Karpas-422 (cell line): ENCODE measurements at regions not wholly inside any gene's neighbourhood (a gene's known extent, or its start where the extent isn't known, plus 50 kb on each side); places are given as distances from the start of the nearest gene placed in this dataset.

ENCODE experiments used
- DNase-seq: peaks from one replicate; pipeline ENCODE4 v3.0.0-alpha.2; 2015
- H2AFZ ChIP-seq: fragments of 200-600 bp; sonication (generic); 2 replicates; pipeline ENCODE4 v1.6.1; 2014; ENCODE audit warnings: antibody characterized with exemption, low read length, mixed read lengths
- H3K27ac ChIP-seq: fragments of 200-600 bp; sonication (generic); 2 replicates; pipeline ENCODE4 v1.5.1; 2014; ENCODE audit warnings: mild to moderate bottlenecking, low read length, moderate library complexity
- H3K27me3 ChIP-seq: fragments of 200-600 bp; sonication (generic); 2 replicates; pipeline ENCODE4 v1.6.1; 2014; ENCODE audit warnings: low read length, mixed read lengths
- H3K36me3 ChIP-seq: fragments of 200-600 bp; sonication (generic); 2 replicates; pipeline ENCODE4 v1.6.1; 2014; ENCODE audit warnings: low read length, mixed read lengths; ENCODE audit not compliant: insufficient read depth
- H3K4me1 ChIP-seq: fragments of 200-600 bp; sonication (generic); 2 replicates; pipeline ENCODE4 v1.6.1; 2014; ENCODE audit warnings: mild to moderate bottlenecking, low read length, mixed read lengths
- H3K4me2 ChIP-seq: fragments of 200-600 bp; sonication (generic); 2 replicates; pipeline ENCODE4 v1.6.1; 2014; ENCODE audit warnings: low read length, low read depth, mild to moderate bottlenecking; ENCODE audit not compliant: poor library complexity, severe bottlenecking
- H3K4me3 ChIP-seq: fragments of 200-600 bp; sonication (generic); 2 replicates; pipeline ENCODE4 v1.5.1; 2014; ENCODE audit warnings: mild to moderate bottlenecking, antibody characterized with exemption, low read length, mixed read lengths
- H3K79me2 ChIP-seq: fragments of 200-600 bp; sonication (generic); 2 replicates; pipeline ENCODE4 v1.6.1; 2014; ENCODE audit warnings: mild to moderate bottlenecking, low read length, mixed read lengths
- H3K9ac ChIP-seq: fragments of 200-600 bp; sonication (generic); 2 replicates; pipeline ENCODE4 v1.6.0; 2014; ENCODE audit warnings: low read length
- H3K9me2 ChIP-seq: fragments of 200-600 bp; sonication (generic), shearing (Covaris generic); replicated peaks from 2 replicates; pipeline ENCODE4 v1.6.0; 2014; ENCODE audit warnings: mild to moderate bottlenecking, low read length, moderate library complexity; ENCODE audit not compliant: insufficient read depth
- H3K9me3 ChIP-seq: fragments of 300-700, 200-600 bp; sonication (generic); 2 replicates; pipeline ENCODE4 v1.6.1; 2014; ENCODE audit warnings: low read length, mixed read lengths
- H4K20me1 ChIP-seq: fragments of 200-600 bp; sonication (generic); 2 replicates; pipeline ENCODE4 v1.6.1; 2014; ENCODE audit warnings: mild to moderate bottlenecking, antibody characterized with exemption, low read length, low read depth; ENCODE audit not compliant: insufficient read depth

DNA sequence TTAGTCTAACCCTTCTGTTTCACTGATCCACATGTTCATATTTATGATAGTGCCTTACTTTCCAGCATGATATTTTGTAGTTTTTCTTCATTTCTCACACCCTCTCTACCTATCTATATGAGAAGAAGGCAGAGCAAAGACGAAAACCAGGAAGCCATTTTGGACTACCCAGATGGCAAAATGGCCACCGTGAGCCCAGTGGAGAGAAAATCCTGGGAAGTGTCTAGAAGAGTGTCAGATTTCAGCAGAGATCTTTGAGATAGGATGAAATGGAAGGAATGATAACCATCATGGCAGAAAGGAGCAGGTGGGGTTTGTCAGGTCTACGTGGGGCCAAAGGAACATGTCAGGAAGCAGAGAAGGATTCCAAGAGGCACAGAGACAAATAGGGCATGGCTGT lies 84.0 kb upstream of the MYCN start:
- H3K4me1 ChIP-seq: no peaks in the 10 kb centered on the region
- no peak overlapping the region for H2AFZ ChIP-seq
- no peaks in the 10 kb centered on the region for H3K36me3 ChIP-seq
- H3K4me3 ChIP-seq: no peak overlapping the region
- no peak overlapping the region for H3K4me2 ChIP-seq
- DNase-seq: no peak
- H3K9me3 ChIP-seq: no peaks in the 10 kb centered on the region
- no peaks in the 10 kb centered on the region for H3K27me3 ChIP-seq
- H3K79me2 ChIP-seq: no peaks in the 10 kb centered on the region
- H3K9ac ChIP-seq: no peak overlapping the region
- no peaks in the 10 kb centered on the region for H3K9me2 ChIP-seq
- no peak overlapping the region for H3K27ac ChIP-seq
- no peaks in the 10 kb centered on the region for H4K20me1 ChIP-seq

- Histone ChIP-seq H3K9ac (no peak overlapping the region), H3K4me2 (no peak overlapping the region), H3K4me1 (no peaks in the 10 kb centered on the region), H3K79me2 (no peaks in the 10 kb centered on the region), H3K27me3 (no peaks in the 10 kb centered on the region), H3K36me3 (no peaks in the 10 kb centered on the region), H3K9me3 (no peaks in the 10 kb centered on the region), H2AFZ (no peak overlapping the region), H4K20me1 (no peaks in the 10 kb centered on the region), H3K4me3 (no peak overlapping the region), H3K9me2 (no peaks in the 10 kb centered on the region), H3K27ac (no peak overlapping the region)
- DNase-seq: no peak
These were observed 81.9 kb upstream of the MYCN start for GRCh38 chr2:15858466-15858865.

- no peak overlapping the region for H3K4me2 ChIP-seq
- H3K9me3 ChIP-seq: no peaks in the 10 kb centered on the region
- H3K4me1 ChIP-seq: no peaks in the 10 kb centered on the region
- H4K20me1 ChIP-seq: no peaks in the 10 kb centered on the region
- no peak overlapping the region for H2AFZ ChIP-seq
- no peak overlapping the region for H3K9ac ChIP-seq
- no peaks in the 10 kb centered on the region for H3K9me2 ChIP-seq
- H3K79me2 ChIP-seq: no peaks in the 10 kb centered on the region
- H3K4me3 ChIP-seq: no peak overlapping the region
- DNase-seq: no peak
- H3K27ac ChIP-seq: no peak overlapping the region
- no peaks in the 10 kb centered on the region for H3K27me3 ChIP-seq
- H3K36me3 ChIP-seq: no peaks in the 10 kb centered on the region
These were observed 80.2 kb upstream of the MYCN start for GRCh38 chr2:15860051-15860663.

- no peak overlapping the region for H3K27ac ChIP-seq
- no peaks in the 10 kb centered on the region for H3K79me2 ChIP-seq
- H4K20me1 ChIP-seq: no peaks in the 10 kb centered on the region
- H3K4me2 ChIP-seq: no peak overlapping the region
- H3K9ac ChIP-seq: no peak overlapping the region
- no peaks in the 10 kb centered on the region for H3K27me3 ChIP-seq
- no peak for DNase-seq
- H3K4me3 ChIP-seq: no peak overlapping the region
- no peaks in the 10 kb centered on the region for H3K9me3 ChIP-seq
- H3K4me1 ChIP-seq: no peaks in the 10 kb centered on the region
- H3K36me3 ChIP-seq: no peaks in the 10 kb centered on the region
- no peaks in the 10 kb centered on the region for H3K9me2 ChIP-seq
- H2AFZ ChIP-seq: no peak overlapping the region
These were observed 79.6 kb upstream of the MYCN start for GRCh38 chr2:15860760-15861159.

GRCh38 chr2:15861172-15861822 lies 79.1 kb upstream of the MYCN start:
- Histone ChIP-seq H3K36me3 (no peaks in the 10 kb centered on the region), H3K9ac (no peak overlapping the region), H3K4me3 (no peak overlapping the region), H3K27me3 (no peaks in the 10 kb centered on the region), H3K9me3 (no peaks in the 10 kb centered on the region), H3K4me2 (no peak overlapping the region), H3K79me2 (no peaks in the 10 kb centered on the region), H3K4me1 (no peaks in the 10 kb centered on the region), H2AFZ (no peak overlapping the region), H4K20me1 (no peaks in the 10 kb centered on the region), H3K9me2 (no peaks in the 10 kb centered on the region), H3K27ac (no peak overlapping the region)
- DNase-seq: no peak

DNA sequence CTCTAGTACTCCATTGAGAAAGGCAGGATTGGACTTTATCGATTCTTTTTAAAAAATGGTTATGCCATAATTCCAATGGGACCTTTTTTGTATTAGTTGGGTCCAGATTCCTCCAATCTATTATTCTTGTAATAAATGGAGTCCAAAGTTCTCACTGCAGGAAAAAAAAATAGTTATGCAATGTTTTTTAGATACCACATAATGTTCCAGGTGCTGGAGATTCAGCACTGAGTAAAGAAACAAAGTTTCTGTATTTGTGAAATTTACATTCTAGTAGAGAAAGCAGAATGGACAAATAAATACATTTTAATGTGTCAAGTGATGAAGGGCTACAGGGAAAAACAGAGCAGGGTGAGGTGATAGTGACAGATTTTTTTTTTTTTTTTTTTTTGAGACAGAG lies 78.5 kb upstream of the MYCN start:
- H3K27ac ChIP-seq: no peak overlapping the region
- no peaks in the 10 kb centered on the region for H3K79me2 ChIP-seq

DNA sequence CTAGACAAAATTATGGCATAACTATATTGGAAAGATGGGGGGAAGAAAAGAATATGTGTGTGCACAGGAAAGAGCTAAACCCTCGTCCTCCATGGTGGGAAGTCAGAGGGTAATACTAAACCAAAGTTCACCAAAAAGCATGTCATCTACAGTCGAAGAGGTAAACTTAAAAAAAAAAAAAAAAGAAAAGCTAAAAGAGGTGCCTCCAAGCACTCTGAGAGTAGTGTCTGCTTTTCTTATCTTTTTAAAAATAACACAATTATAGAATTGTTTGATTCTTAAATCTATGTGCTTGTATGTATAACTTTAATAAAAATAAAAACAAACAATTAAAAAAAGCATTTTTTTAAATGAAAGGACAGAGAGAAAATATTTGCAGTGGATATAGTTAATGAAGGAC lies 77.3 kb upstream of the MYCN start:
- H3K4me3 ChIP-seq: no peak overlapping the region
- no peak overlapping the region for H3K27ac ChIP-seq
- no peaks in the 10 kb centered on the region for H3K36me3 ChIP-seq
- no peaks in the 10 kb centered on the region for H3K9me3 ChIP-seq
- no peaks in the 10 kb centered on the region for H3K27me3 ChIP-seq
- no peak overlapping the region for H2AFZ ChIP-seq
- no peaks in the 10 kb centered on the region for H3K9me2 ChIP-seq
- no peaks in the 10 kb centered on the region for H3K4me1 ChIP-seq
- no peaks in the 10 kb centered on the region for H4K20me1 ChIP-seq
- no peak for DNase-seq
- no peaks in the 10 kb centered on the region for H3K79me2 ChIP-seq
- H3K9ac ChIP-seq: no peak overlapping the region
- H3K4me2 ChIP-seq: no peak overlapping the region

More for the DNA sequence above, 78.5 kb upstream of the MYCN start:
- Histone ChIP-seq H3K4me2 (no peak overlapping the region), H3K4me3 (no peak overlapping the region), H3K9me3 (no peaks in the 10 kb centered on the region), H3K4me1 (no peaks in the 10 kb centered on the region), H3K9ac (no peak overlapping the region), H3K36me3 (no peaks in the 10 kb centered on the region), H3K9me2 (no peaks in the 10 kb centered on the region), H4K20me1 (no peaks in the 10 kb centered on the region), H2AFZ (no peak overlapping the region), H3K27me3 (no peaks in the 10 kb centered on the region)
- DNase-seq: no peak

DNA sequence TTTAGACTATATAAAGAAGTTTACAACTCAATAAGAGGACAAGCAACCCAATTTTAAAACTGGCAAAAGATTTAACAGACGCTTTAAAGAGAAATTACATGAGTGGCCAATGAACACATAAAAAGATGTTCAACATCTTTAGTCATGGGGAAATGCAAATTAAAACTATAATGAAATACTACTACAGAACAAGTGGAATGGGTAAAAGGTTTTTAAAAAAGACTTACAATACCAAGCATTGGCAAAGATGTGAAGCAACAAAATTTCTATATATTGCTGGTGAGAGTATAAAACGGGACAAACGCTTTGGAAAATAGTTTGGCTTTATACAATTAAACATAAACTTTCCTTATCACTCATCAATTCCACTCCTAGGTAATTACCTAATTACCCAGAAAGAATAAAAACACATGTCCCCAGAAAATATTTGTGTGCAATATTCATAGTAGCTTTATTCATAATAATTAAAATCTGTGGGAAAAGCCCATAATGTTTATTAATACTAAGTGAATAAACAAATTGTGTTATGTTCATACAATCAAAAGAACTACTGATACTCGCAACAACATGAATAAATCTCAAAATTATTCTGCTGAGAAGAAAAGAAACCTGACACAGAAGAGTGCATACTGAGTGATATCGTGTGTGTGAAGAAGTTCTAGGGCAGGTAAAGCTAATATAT lies 76.7 kb upstream of the MYCN start:
- H2AFZ ChIP-seq: no peak overlapping the region
- H3K27ac ChIP-seq: no peak overlapping the region
- H3K36me3 ChIP-seq: no peaks in the 10 kb centered on the region

More for the DNA sequence above, 76.7 kb upstream of the MYCN start:
- Histone ChIP-seq H3K9ac (no peak overlapping the region), H3K4me2 (no peak overlapping the region), H3K9me2 (no peaks in the 10 kb centered on the region), H4K20me1 (no peaks in the 10 kb centered on the region), H3K9me3 (no peaks in the 10 kb centered on the region), H3K4me1 (no peaks in the 10 kb centered on the region), H3K79me2 (no peaks in the 10 kb centered on the region), H3K27me3 (no peaks in the 10 kb centered on the region), H3K4me3 (no peak overlapping the region)
- no peak for DNase-seq
